Uterus (tissue), 2 donors: ENCODE measurements at regions not wholly inside any gene's neighbourhood (a gene's known extent, or its start where the extent isn't known, plus 50 kb on each side); places are given as distances from the start of the nearest gene placed in this dataset.

ENCODE experiments used
- CTCF ChIP-seq, 4 experiments: fragments of 200-600 bp in 2 of 4; fragments of 450-650 bp in 2 of 4; sonication (generic) in 2 of 4; IDR thresholded peaks; one replicate each; pipeline ENCODE4 v1.5.1; 2016 to 2019; ENCODE audit warnings: antibody characterized with exemption in 4 of 4, mild to moderate bottlenecking in 2 of 4, moderate library complexity in 1 of 4
- POLR2A ChIP-seq, 2 donors: fragments of 450-650 bp; IDR thresholded peaks; one replicate each; pipeline ENCODE4 v1.6.1; 2016; ENCODE audit warnings: antibody characterized with exemption in 2 of 2, mild to moderate bottlenecking in 1 of 2, moderate library complexity in 1 of 2

GRCh38 chr3:153617463-153617862 is 455.4 kb downstream of the RAP2B start:
- no peak for TF ChIP-seq POLR2A (IDR thresholded peaks at IDR 0.05)
- TF ChIP-seq CTCF (IDR thresholded peaks at IDR 0.05) = no peak
